Astrocyte (in vitro differentiated cells and primary cell): ENCODE measurements at regions not wholly inside any gene's neighbourhood (a gene's known extent, or its start where the extent isn't known, plus 50 kb on each side); places are given as distances from the start of the nearest gene placed in this dataset.
A peak's percentile ranks its signal among the peaks of the same experiment; 100 is the strongest.

Experiments used
- DNase-seq: peaks from one replicate; pipeline ENCODE4 v3.0.0-alpha.2; 2010; ENCODE audit warnings: low read depth
- FAIRE-seq: peaks from 2 replicates; lab custom pipeline; 2011; peaks lifted over from hg19 to GRCh38; lab: Jason Lieb, UNC
- H2AFZ ChIP-seq: 2 replicates; pipeline ENCODE4 v1.6.0; 2012; ENCODE audit warnings: low read depth, low read length, inconsistent platforms
- H3K27ac ChIP-seq: 2 replicates; pipeline ENCODE4 v1.5.1; 2011; ENCODE audit warnings: low read depth, low read length, inconsistent platforms
- H3K27me3 ChIP-seq: 2 replicates; pipeline ENCODE4 v1.6.0; 2011; ENCODE audit warnings: low read length, inconsistent platforms; ENCODE audit not compliant: insufficient read depth
- H3K36me3 ChIP-seq: 2 replicates; pipeline ENCODE4 v1.5.1; 2011; ENCODE audit warnings: low read length, inconsistent platforms; ENCODE audit not compliant: insufficient read depth
- H3K4me1 ChIP-seq: 2 replicates; pipeline ENCODE4 v1.5.1; 2011; ENCODE audit warnings: low read length, inconsistent platforms; ENCODE audit not compliant: insufficient read depth
- H3K4me2 ChIP-seq: 2 replicates; pipeline ENCODE4 v1.6.0; 2012; ENCODE audit warnings: low read length, inconsistent platforms
- H3K4me3 ChIP-seq: 2 replicates; pipeline ENCODE4 v1.5.1; 2011; ENCODE audit warnings: low read depth, mild to moderate bottlenecking, low read length, inconsistent platforms; ENCODE audit not compliant: insufficient read depth
- H3K79me2 ChIP-seq: 2 replicates; pipeline ENCODE4 v1.6.0; 2012; ENCODE audit warnings: mild to moderate bottlenecking, low read length, inconsistent platforms; ENCODE audit not compliant: insufficient read depth
- H3K9ac ChIP-seq: 2 replicates; pipeline ENCODE4 v1.6.0; 2012; ENCODE audit warnings: mild to moderate bottlenecking, low read length, inconsistent platforms
- H3K9me3 ChIP-seq: 2 replicates; pipeline ENCODE4 v1.5.1; 2012; ENCODE audit warnings: low read depth, mild to moderate bottlenecking, low read length, inconsistent platforms; ENCODE audit not compliant: insufficient read depth
- H4K20me1 ChIP-seq: 2 replicates; pipeline ENCODE4 v1.6.0; 2012; ENCODE audit warnings: low read length, inconsistent platforms; ENCODE audit not compliant: insufficient read depth
- H3K27ac Mint-ChIP-seq: one replicate; pipeline ENCODE4 v1.8.0; 2021; ENCODE audit warnings: mild to moderate bottlenecking, mixed read lengths; ENCODE audit not compliant: unreplicated experiment
- H3K27me3 Mint-ChIP-seq: one replicate; pipeline ENCODE4 v1.8.0; 2021; ENCODE audit warnings: low read depth, mixed read lengths; ENCODE audit not compliant: unreplicated experiment
- H3K36me3 Mint-ChIP-seq: one replicate; pipeline ENCODE4 v1.8.0; 2021; ENCODE audit warnings: low read depth, mixed read lengths; ENCODE audit not compliant: unreplicated experiment
- H3K4me1 Mint-ChIP-seq: one replicate; pipeline ENCODE4 v1.8.0; 2021; ENCODE audit warnings: low read depth, mixed read lengths; ENCODE audit not compliant: unreplicated experiment
- H3K4me3 Mint-ChIP-seq: one replicate; pipeline ENCODE4 v1.8.0; 2021; ENCODE audit warnings: mild to moderate bottlenecking, moderate library complexity, mixed read lengths; ENCODE audit not compliant: unreplicated experiment
- H3K9me3 Mint-ChIP-seq: one replicate; pipeline ENCODE4 v1.8.0; 2021; ENCODE audit warnings: mild to moderate bottlenecking, mixed read lengths; ENCODE audit not compliant: unreplicated experiment
- CTCF ChIP-seq: IDR thresholded peaks from 2 replicates; pipeline ENCODE4 v1.5.1; 2011; ENCODE audit warnings: low read depth, mild to moderate bottlenecking, inconsistent platforms, low read length, moderate library complexity; ENCODE audit not compliant: insufficient read depth
- EZH2 ChIP-seq: IDR thresholded peaks from 2 replicates; pipeline ENCODE4 v1.6.1; 2012; ENCODE audit warnings: mild to moderate bottlenecking, low read length, inconsistent platforms; ENCODE audit not compliant: insufficient read depth

- Mint-ChIP-seq H3K36me3 (no peaks in the 10 kb centered on the region), H3K4me1 (peaks cover 4% of the 10 kb centered on the region), H3K4me3 (no peak overlapping the region), H3K27me3 (no peaks in the 10 kb centered on the region), H3K9me3 (no peaks in the 10 kb centered on the region), H3K27ac (no peak overlapping the region)
- FAIRE-seq (no peak), DNase-seq (no peak)
- no peak overlapping the region for H3K9ac ChIP-seq
- H4K20me1 ChIP-seq: no peaks in the 10 kb centered on the region
- H3K79me2 ChIP-seq: no peaks in the 10 kb centered on the region
- TF ChIP-seq CTCF: no peak
- no peak for TF ChIP-seq EZH2
- no peaks in the 10 kb centered on the region for H3K9me3 ChIP-seq
- peaks cover 8% of the 10 kb centered on the region for H3K4me1 ChIP-seq
- H3K4me2 ChIP-seq: no peak overlapping the region
- no peaks in the 10 kb centered on the region for H3K36me3 ChIP-seq
- no peak overlapping the region for H3K4me3 ChIP-seq
- H3K27me3 ChIP-seq: no peaks in the 10 kb centered on the region
- H3K27ac ChIP-seq: no peak overlapping the region
- no peak overlapping the region for H2AFZ ChIP-seq
Observed at GRCh38 chr4:17335371-17335770, 176.5 kb downstream of the QDPR start.

GRCh38 chr4:17332478-17332877 is 179.4 kb downstream of the QDPR start:
- TF ChIP-seq CTCF (no peak), EZH2 (no peak)
- no peak overlapping the region for H3K27ac ChIP-seq
- no peak overlapping the region for H3K4me3 ChIP-seq
- no peaks in the 10 kb centered on the region for H4K20me1 ChIP-seq
- H3K36me3 Mint-ChIP-seq: no peaks in the 10 kb centered on the region
- H3K4me1 ChIP-seq: peaks cover 8% of the 10 kb centered on the region
- H3K9me3 ChIP-seq: no peaks in the 10 kb centered on the region
- FAIRE-seq (no peak), DNase-seq (no peak)
- H3K27ac Mint-ChIP-seq: no peak overlapping the region
- H3K9ac ChIP-seq: no peak overlapping the region
- H3K36me3 ChIP-seq: no peaks in the 10 kb centered on the region
- no peaks in the 10 kb centered on the region for H3K9me3 Mint-ChIP-seq
- peaks cover 4% of the 10 kb centered on the region for H3K4me1 Mint-ChIP-seq
- H2AFZ ChIP-seq: no peak overlapping the region
- no peak overlapping the region for H3K4me2 ChIP-seq
- H3K27me3 Mint-ChIP-seq: no peaks in the 10 kb centered on the region
- no peaks in the 10 kb centered on the region for H3K79me2 ChIP-seq
- no peak overlapping the region for H3K4me3 Mint-ChIP-seq
- H3K27me3 ChIP-seq: no peaks in the 10 kb centered on the region

GRCh38 chr4:17329046-17329445 is 182.8 kb downstream of the QDPR start:
- Mint-ChIP-seq H3K36me3 (no peaks in the 10 kb centered on the region), H3K4me3 (no peak overlapping the region), H3K27ac (no peak overlapping the region), H3K9me3 (peaks cover 1% of the 10 kb centered on the region), H3K4me1 (peaks cover 5% of the 10 kb centered on the region), H3K27me3 (no peaks in the 10 kb centered on the region)
- H3K9me3 ChIP-seq: no peaks in the 10 kb centered on the region
- DNase-seq: no peak
- no peak overlapping the region for H3K4me3 ChIP-seq
- TF ChIP-seq CTCF (no peak), EZH2 (no peak)
- H4K20me1 ChIP-seq: no peaks in the 10 kb centered on the region
- FAIRE-seq: peak; percentile 76
- H3K36me3 ChIP-seq: no peaks in the 10 kb centered on the region
- no peak overlapping the region for H3K9ac ChIP-seq
- no peaks in the 10 kb centered on the region for H3K79me2 ChIP-seq
- no peak overlapping the region for H3K4me2 ChIP-seq
- H3K27me3 ChIP-seq: no peaks in the 10 kb centered on the region
- H3K4me1 ChIP-seq: peaks cover 3% of the 10 kb centered on the region
- no peak overlapping the region for H2AFZ ChIP-seq
- no peak overlapping the region for H3K27ac ChIP-seq
